Osteoblast (primary cell): ENCODE measurements at regions not wholly inside any gene's neighbourhood (a gene's known extent, or its start where the extent isn't known, plus 50 kb on each side); places are given as distances from the start of the nearest gene placed in this dataset.
A peak's percentile ranks its signal among the peaks of the same experiment; 100 is the strongest.

Experiments used
- DNase-seq: peaks from one replicate; pipeline ENCODE4 v3.0.0; 2011; ENCODE audit warnings: low spot score, mixed read lengths; ENCODE audit not compliant: insufficient read length; ENCODE audit errors: missing footprints
- H2AFZ ChIP-seq: 2 replicates; pipeline ENCODE4 v1.6.0; 2011; ENCODE audit warnings: mild to moderate bottlenecking, low read length
- H3K27ac ChIP-seq: 2 replicates; pipeline ENCODE4 v1.5.1; 2011; ENCODE audit warnings: mild to moderate bottlenecking, low read depth, low read length, moderate library complexity
- H3K27me3 ChIP-seq: 2 replicates; pipeline ENCODE4 v1.6.0; 2012; ENCODE audit warnings: mild to moderate bottlenecking, control low read depth, inconsistent platforms, low read length, moderate library complexity; ENCODE audit not compliant: insufficient read depth
- H3K36me3 ChIP-seq: 2 replicates; pipeline ENCODE4 v1.5.1; 2011; ENCODE audit warnings: mild to moderate bottlenecking, low read length, control low read depth, moderate library complexity; ENCODE audit not compliant: insufficient read depth
- H3K4me1 ChIP-seq: 2 replicates; pipeline ENCODE4 v1.5.1; 2011; ENCODE audit warnings: mild to moderate bottlenecking, low read length, control low read depth, moderate library complexity; ENCODE audit not compliant: insufficient read depth
- H3K4me2 ChIP-seq: 2 replicates; pipeline ENCODE4 v1.6.0; 2011; ENCODE audit warnings: mild to moderate bottlenecking, low read length; ENCODE audit not compliant: insufficient read depth
- H3K4me3 ChIP-seq: fragments of 200-600 bp; sonication (generic); 3 replicates; pipeline ENCODE4 v1.5.1; 2012; ENCODE audit warnings: mild to moderate bottlenecking, low read length, inconsistent platforms; ENCODE audit not compliant: insufficient read depth
- H3K79me2 ChIP-seq: 2 replicates; pipeline ENCODE4 v1.6.0; 2012; ENCODE audit warnings: mild to moderate bottlenecking, low read length, control low read depth, inconsistent platforms; ENCODE audit not compliant: insufficient read depth
- H3K9me3 ChIP-seq: 2 replicates; pipeline ENCODE4 v1.5.1; 2011; ENCODE audit warnings: low read depth, low read length, control low read depth
- H4K20me1 ChIP-seq: 2 replicates; pipeline ENCODE4 v1.6.0; 2012; ENCODE audit warnings: mild to moderate bottlenecking, low read length, control low read depth; ENCODE audit not compliant: insufficient read depth
- TF ChIP-seq, protein P1 (sequence below): IDR thresholded peaks from 2 replicates; pipeline ENCODE4 v1.5.1; 2011; ENCODE audit warnings: mild to moderate bottlenecking, low read depth, low read length, moderate library complexity; ENCODE audit errors: extremely low read depth

DNA sequence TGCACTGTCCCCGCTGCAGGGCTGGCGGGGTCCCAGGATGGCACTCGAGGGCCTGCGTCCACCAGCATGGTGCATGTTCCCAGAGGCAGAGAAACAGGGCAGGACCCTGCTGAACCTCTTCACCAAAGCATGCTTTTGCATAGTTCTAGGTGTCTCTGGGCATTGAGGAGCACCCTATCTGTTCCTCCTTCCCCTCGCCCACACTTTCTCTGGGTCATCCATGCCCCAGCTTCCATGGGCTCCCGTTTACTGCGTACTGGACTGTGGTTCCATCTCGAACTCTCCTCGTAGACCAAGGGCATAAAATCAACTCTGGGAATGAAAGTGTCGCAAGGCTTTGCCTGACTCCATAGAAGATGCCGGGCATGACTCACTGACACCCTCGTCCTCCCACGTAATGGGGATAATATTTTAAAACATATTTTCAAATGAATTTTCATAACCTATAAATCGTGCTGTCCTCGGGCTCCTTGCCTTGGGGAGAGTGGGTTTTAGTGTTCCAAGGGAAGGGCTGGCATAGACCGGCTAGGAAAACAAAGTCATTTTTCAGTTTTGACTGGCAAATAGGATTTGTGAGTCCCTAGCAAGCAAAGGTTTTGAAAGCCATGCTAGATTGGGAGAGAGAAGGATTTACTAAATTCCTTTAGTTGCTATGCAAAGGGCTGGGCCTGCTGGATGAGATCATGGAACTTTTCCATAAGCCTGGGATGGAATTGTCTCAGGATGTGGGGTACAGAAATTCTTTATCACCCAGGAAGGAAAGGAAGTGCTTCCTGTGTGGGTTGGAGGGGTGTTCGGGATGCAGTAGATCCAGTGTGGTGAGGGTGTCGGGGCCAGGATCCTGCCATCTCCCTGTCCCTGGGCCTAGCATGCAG, 498.7 kb upstream of the MKI67 start:
- Histone ChIP-seq H3K27ac (no peak overlapping the region), H3K4me2 (no peak overlapping the region), H3K36me3 (no peaks in the 10 kb centered on the region), H3K27me3 (no peaks in the 10 kb centered on the region), H3K4me3 (no peak overlapping the region), H2AFZ (no peak overlapping the region), H3K79me2 (no peaks in the 10 kb centered on the region), H3K4me1 (no peaks in the 10 kb centered on the region), H4K20me1 (no peaks in the 10 kb centered on the region), H3K9me3 (peaks cover 3% of the 10 kb centered on the region)
- TF ChIP-seq, protein P1, sequence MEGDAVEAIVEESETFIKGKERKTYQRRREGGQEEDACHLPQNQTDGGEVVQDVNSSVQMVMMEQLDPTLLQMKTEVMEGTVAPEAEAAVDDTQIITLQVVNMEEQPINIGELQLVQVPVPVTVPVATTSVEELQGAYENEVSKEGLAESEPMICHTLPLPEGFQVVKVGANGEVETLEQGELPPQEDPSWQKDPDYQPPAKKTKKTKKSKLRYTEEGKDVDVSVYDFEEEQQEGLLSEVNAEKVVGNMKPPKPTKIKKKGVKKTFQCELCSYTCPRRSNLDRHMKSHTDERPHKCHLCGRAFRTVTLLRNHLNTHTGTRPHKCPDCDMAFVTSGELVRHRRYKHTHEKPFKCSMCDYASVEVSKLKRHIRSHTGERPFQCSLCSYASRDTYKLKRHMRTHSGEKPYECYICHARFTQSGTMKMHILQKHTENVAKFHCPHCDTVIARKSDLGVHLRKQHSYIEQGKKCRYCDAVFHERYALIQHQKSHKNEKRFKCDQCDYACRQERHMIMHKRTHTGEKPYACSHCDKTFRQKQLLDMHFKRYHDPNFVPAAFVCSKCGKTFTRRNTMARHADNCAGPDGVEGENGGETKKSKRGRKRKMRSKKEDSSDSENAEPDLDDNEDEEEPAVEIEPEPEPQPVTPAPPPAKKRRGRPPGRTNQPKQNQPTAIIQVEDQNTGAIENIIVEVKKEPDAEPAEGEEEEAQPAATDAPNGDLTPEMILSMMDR = no peak
- peak; percentile 61 for DNase-seq

DNA sequence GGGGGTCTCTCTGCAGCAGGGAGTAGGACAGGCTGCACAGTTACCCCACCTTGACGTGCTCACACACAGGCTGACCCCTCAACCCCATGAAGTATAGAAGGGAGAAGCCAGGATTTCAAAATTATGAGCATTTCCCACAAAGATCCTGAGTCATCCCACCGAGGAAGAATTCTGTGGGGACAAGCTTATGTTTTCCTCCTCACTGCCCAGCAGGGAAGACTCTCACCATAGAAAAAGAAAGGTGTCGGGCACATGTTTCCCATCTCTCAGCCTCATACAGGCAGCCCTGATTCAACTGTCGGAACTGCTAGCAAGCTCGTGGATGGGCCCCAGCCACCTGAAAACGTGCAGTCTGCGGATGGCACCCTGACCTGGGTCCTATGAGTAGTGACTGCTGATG, 499.7 kb upstream of the MKI67 start:
- Histone ChIP-seq H3K27me3 (no peaks in the 10 kb centered on the region), H3K4me2 (no peak overlapping the region), H3K79me2 (no peaks in the 10 kb centered on the region), H3K36me3 (no peaks in the 10 kb centered on the region), H3K4me3 (no peak overlapping the region), H3K9me3 (peaks cover 3% of the 10 kb centered on the region), H3K4me1 (no peaks in the 10 kb centered on the region), H3K27ac (no peak overlapping the region), H4K20me1 (no peaks in the 10 kb centered on the region), H2AFZ (no peak overlapping the region)
- TF ChIP-seq, protein P1 = no peak
- no peak for DNase-seq

DNA sequence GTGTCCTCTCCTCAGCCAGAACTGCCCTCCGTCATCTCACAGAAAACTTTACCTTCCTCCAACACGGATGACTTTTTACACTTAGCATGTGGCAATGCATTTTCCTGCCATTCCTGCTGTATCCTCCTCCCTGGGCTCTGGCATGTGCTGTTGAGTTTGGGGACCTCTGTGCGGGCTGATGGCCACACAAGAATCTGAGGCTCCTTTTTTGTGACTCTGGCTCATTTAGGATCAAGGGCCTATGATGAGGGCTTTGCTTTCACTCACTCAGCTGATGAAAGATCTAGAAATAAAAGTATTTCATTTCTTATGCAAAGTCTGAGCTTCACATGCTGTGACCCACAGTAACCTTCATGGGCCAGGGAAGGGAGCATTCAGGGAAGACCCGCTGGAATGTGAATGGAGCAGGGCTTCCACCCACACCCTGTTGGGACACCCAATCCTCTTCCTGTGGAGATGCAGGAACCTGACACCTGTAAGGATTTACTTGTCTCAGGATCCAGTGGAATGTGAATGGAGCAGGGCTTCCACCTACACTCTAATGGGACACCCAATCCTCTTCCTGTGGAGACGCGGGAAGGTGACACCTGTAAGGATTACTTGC, 500.3 kb upstream of the MKI67 start:
- Histone ChIP-seq H3K9me3 (peaks cover 3% of the 10 kb centered on the region), H3K4me1 (no peaks in the 10 kb centered on the region), H3K4me2 (no peak overlapping the region), H3K27ac (no peak overlapping the region), H2AFZ (no peak overlapping the region), H3K27me3 (no peaks in the 10 kb centered on the region), H4K20me1 (no peaks in the 10 kb centered on the region), H3K79me2 (no peaks in the 10 kb centered on the region), H3K36me3 (no peaks in the 10 kb centered on the region), H3K4me3 (no peak overlapping the region)
- TF ChIP-seq, protein P1 = no peak
- DNase-seq = no peak

DNA sequence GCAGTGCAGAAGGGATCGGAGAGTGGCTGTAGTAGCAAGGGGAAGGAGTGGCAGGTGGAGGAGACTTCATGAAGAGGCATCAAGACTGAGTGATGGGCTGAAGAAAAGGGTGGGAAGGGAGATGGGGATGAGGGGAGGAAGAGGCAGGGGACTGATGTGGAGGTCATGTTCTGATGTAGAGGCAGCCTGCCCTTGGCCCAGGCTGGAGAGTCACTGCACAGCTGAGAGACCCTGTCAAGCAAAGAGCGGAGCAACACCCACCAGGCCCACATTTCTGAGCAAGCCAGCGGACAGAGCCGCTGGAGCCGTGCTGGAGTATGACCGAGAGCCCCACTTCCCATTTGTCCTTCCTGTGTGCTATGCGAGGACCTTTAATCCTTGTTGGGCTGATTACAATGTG, 501.6 kb upstream of the MKI67 start:
- H3K4me1 ChIP-seq = no peaks in the 10 kb centered on the region
- H2AFZ ChIP-seq = no peak overlapping the region
- no peak overlapping the region for H3K4me2 ChIP-seq
- TF ChIP-seq, protein P1 = no peak
- no peak overlapping the region for H3K27ac ChIP-seq
- no peaks in the 10 kb centered on the region for H3K27me3 ChIP-seq
- H3K9me3 ChIP-seq = peaks cover 3% of the 10 kb centered on the region
- H3K36me3 ChIP-seq = no peaks in the 10 kb centered on the region
- no peaks in the 10 kb centered on the region for H3K79me2 ChIP-seq
- no peak overlapping the region for H3K4me3 ChIP-seq
- H4K20me1 ChIP-seq = no peaks in the 10 kb centered on the region
- no peak for DNase-seq
